HepG2 (cell line): ENCODE measurements at regions not wholly inside any gene's neighbourhood (a gene's known extent, or its start where the extent isn't known, plus 50 kb on each side); places are given as distances from the start of the nearest gene placed in this dataset.

Experiments
- ATAC-seq: fragments of 200-7000 bp; cut with Tn5 transposase; 3 replicates; pipeline ENCODE4 v1.9.1; 2020; ENCODE audit warnings: mild to moderate bottlenecking, moderate library complexity
- BruUV-seq: library from RNA; stranded (reverse); fragments of 400-500 nt; replicated peaks from 2 replicates; lab custom pipeline; 2021; lab: Mats Ljungman, UMichigan
- CTCF ChIA-PET: fragments of 300-600 bp; formaldehyde crosslinking; extraction: SDS; loops from one replicate; lab custom pipeline; 2021; ENCODE audit warnings: low total read pairs, inconsistent platforms, low intra/inter-chr PET ratio; lab: Yijun Ruan, JAX
- POLR2A ChIA-PET: fragments of 350-600 bp; sonication (Branson Sonifier 250); formaldehyde crosslinking; loops from one replicate; lab custom pipeline; 2020; ENCODE audit warnings: antibody characterized with exemption, inconsistent platforms; lab: Yijun Ruan, JAX
- DNase-seq: peaks from one replicate; pipeline ENCODE4 v3.0.0-alpha.2; 2015; ENCODE audit warnings: low spot score
- FAIRE-seq: peaks from 3 replicates; lab custom pipeline; 2011; peaks lifted over from hg19 to GRCh38; lab: Jason Lieb, UNC
- H2AFZ ChIP-seq: one replicate; pipeline ENCODE4 v1.6.1; 2011; ENCODE audit warnings: low read length, inconsistent platforms
- H3K27ac ChIP-seq: fragments of 300-600 bp; 3 replicates; pipeline ENCODE4 v1.8.0; 2011; ENCODE audit warnings: mixed run types, mild to moderate bottlenecking, mixed read lengths, low read length, inconsistent platforms; ENCODE audit not compliant: insufficient read depth; ENCODE audit errors: extremely low read length
- H3K27me3 ChIP-seq, 2 experiments: fragments of 200-600 bp in 1 of 2; 2 replicates in 1 of 2; 3 replicates in 1 of 2; pipeline versions ENCODE4 v1.6.0 to v1.8.0; 2011; ENCODE audit warnings: low read length in 2 of 2, mild to moderate bottlenecking in 2 of 2, moderate library complexity in 2 of 2, inconsistent platforms in 1 of 2; ENCODE audit not compliant: insufficient read depth in 2 of 2, control insufficient read depth in 1 of 2
- H3K36me3 ChIP-seq, 2 experiments: fragments of 200-600 bp in 1 of 2; replicated peaks in 1 of 2; 2 replicates in 1 of 2; 3 replicates in 1 of 2; pipeline versions ENCODE4 v1.5.1 to v1.8.0; 2011; ENCODE audit warnings: low read length in 2 of 2, inconsistent platforms in 1 of 2; ENCODE audit not compliant: insufficient read depth in 2 of 2, control insufficient read depth in 1 of 2
- H3K4me1 ChIP-seq: 2 replicates; pipeline ENCODE4 v1.5.1; 2012; ENCODE audit warnings: low read length, inconsistent platforms; ENCODE audit not compliant: insufficient read depth
- H3K4me2 ChIP-seq: 2 replicates; pipeline ENCODE4 v1.6.0; 2011; ENCODE audit warnings: low read depth, low read length, inconsistent platforms
- H3K4me3 ChIP-seq, 3 experiments: fragments of 200-600 bp in 1 of 3; sonication (generic), shearing (Covaris generic) in 1 of 3; replicated peaks in 1 of 3; 2 replicates each; pipeline ENCODE4 v1.5.1; 2011 to 2016; ENCODE audit warnings: low read length in 3 of 3, inconsistent platforms in 2 of 3, low read depth in 2 of 3, mild to moderate bottlenecking in 2 of 3, control low read depth in 1 of 3, mixed read lengths in 1 of 3; ENCODE audit not compliant: insufficient read depth in 1 of 3
- H3K79me2 ChIP-seq: one replicate; pipeline ENCODE4 v1.6.1; 2011; ENCODE audit warnings: low read length, inconsistent platforms; ENCODE audit not compliant: insufficient read depth
- H3K9ac ChIP-seq: 2 replicates; pipeline ENCODE4 v1.6.0; 2011; ENCODE audit warnings: mild to moderate bottlenecking, low read depth, low read length, inconsistent platforms; ENCODE audit not compliant: insufficient read depth
- H3K9me3 ChIP-seq: 2 replicates; pipeline ENCODE4 v1.5.1; 2012; ENCODE audit warnings: mild to moderate bottlenecking, low read length
- H4K20me1 ChIP-seq: 2 replicates; pipeline ENCODE4 v1.6.0; 2011; ENCODE audit warnings: inconsistent platforms, mild to moderate bottlenecking, low read length, moderate library complexity; ENCODE audit not compliant: insufficient read depth
- HNRNPK ChIP-seq: fragments of 200-400 bp; formaldehyde crosslinking; IDR thresholded peaks from 2 replicates; pipeline ENCODE4 v1.6.1; 2018; ENCODE audit warnings: low read length, low read depth, moderate library complexity, mild to moderate bottlenecking; ENCODE audit not compliant: poor library complexity, severe bottlenecking
- TCF12 ChIP-seq, 2 experiments: fragments of 450-650 bp in 1 of 2; sonication (generic) in 1 of 2; formaldehyde crosslinking in 1 of 2; IDR thresholded peaks; 2 replicates each; pipeline versions ENCODE4 v1.6.1 to v1.8.0; 2017 to 2022; ENCODE audit warnings: antibody characterized with exemption in 1 of 2, mild to moderate bottlenecking in 1 of 2, missing genetic modification reagents in 1 of 2, moderate library complexity in 1 of 2
- ZNF616 ChIP-seq: sonication (generic); formaldehyde crosslinking; IDR thresholded peaks from 2 replicates; pipeline ENCODE4 v1.5.0; 2020; ENCODE audit warnings: low read depth, mild to moderate bottlenecking, missing genetic modification reagents
- WGBS: methylation state at CpG from one replicate; pipeline ENCODE4 v1.1.6; 2017; ENCODE audit warnings: low lambda C conversion rate; 5-methylcytosine and 5-hydroxymethylcytosine counted together
- in situ Hi-C: cut with HindIII; loops from 2 replicates; pipeline ENCODE4 v1.10.0; 2017; ENCODE audit warnings: low pct_unique_long_range_greater_than_20kb; ENCODE audit not compliant: extremely low pct_ligation_motif_present
- intact Hi-C: fragments of 100-400 bp; cut with micrococcal nuclease; formaldehyde crosslinking; loops from one replicate; pipeline ENCODE4 v1.10.0; 2022; ENCODE audit not compliant: unreplicated experiment
- TF ChIP-seq, protein P1 (sequence below): sonication (generic); formaldehyde crosslinking; IDR thresholded peaks from 2 replicates; pipeline ENCODE4 v1.5.1; 2020; ENCODE audit warnings: missing genetic modification reagents, mild to moderate bottlenecking, borderline replicate concordance
- TF ChIP-seq, protein P2 (sequence below): sonication (generic); formaldehyde crosslinking; IDR thresholded peaks from 2 replicates; pipeline ENCODE4 v1.9.0; 2021; ENCODE audit warnings: missing genetic modification reagents, borderline replicate concordance

DNA sequence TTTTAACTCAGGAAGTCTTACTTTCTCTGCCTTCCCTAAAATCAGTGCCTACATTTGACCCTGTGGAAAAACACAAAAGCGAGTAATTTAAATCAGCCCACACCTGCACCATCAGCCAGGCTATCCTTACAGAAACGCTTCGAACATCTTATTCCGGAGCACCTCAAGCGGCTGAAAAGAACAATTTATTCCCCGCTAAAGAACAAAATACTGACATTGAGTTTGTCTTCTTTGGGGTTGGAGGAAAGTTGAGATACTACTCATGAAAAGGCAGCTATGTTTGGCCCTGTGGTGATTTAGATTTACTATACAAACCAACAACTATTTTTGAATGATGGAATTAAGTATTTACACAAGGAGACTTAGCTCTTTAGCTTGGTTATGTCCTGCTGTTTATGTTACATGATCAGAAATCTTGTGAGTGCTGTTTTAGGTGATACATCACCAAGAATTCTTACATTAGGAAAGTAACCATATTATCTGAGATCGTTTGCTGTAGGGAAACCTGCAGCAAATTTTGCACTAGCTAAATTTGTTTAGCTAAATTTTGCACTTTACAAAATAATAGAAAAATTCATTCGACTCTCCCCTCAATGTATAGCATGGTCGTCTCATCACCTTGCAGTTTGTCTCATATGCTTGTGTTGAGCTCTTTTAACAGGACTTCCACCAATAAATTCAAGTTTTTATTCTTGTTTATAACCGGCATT is 158.8 kb upstream of the SIX2 start:
- intact Hi-C loops (no loop called here), in situ Hi-C loops (no loop called here)
- peaks cover 0 to 14% of the 10 kb centered on the region in 2 experiments; a peak in 2 of 5 replicates for H3K27me3 ChIP-seq
- no peaks in the 10 kb centered on the region for H4K20me1 ChIP-seq
- FAIRE-seq, result no peak
- H2AFZ ChIP-seq, result no peak overlapping the region
- ChIA-PET CTCF (no interaction called here), POLR2A (no interaction called here)
- TF ChIP-seq, protein P1, sequence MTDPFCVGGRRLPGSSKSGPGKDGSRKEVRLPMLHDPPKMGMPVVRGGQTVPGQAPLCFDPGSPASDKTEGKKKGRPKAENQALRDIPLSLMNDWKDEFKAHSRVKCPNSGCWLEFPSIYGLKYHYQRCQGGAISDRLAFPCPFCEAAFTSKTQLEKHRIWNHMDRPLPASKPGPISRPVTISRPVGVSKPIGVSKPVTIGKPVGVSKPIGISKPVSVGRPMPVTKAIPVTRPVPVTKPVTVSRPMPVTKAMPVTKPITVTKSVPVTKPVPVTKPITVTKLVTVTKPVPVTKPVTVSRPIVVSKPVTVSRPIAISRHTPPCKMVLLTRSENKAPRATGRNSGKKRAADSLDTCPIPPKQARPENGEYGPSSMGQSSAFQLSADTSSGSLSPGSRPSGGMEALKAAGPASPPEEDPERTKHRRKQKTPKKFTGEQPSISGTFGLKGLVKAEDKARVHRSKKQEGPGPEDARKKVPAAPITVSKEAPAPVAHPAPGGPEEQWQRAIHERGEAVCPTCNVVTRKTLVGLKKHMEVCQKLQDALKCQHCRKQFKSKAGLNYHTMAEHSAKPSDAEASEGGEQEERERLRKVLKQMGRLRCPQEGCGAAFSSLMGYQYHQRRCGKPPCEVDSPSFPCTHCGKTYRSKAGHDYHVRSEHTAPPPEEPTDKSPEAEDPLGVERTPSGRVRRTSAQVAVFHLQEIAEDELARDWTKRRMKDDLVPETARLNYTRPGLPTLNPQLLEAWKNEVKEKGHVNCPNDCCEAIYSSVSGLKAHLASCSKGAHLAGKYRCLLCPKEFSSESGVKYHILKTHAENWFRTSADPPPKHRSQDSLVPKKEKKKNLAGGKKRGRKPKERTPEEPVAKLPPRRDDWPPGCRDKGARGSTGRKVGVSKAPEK, result no peak
- TF ChIP-seq TCF12 (IDR thresholded peaks at IDR 0.05) (no peak), TCF12 (CRISPR knock-in tag; IDR thresholded peaks at IDR 0.05) (no peak), HNRNPK (no peak), ZNF616 (no peak)
- TF ChIP-seq, protein P2, sequence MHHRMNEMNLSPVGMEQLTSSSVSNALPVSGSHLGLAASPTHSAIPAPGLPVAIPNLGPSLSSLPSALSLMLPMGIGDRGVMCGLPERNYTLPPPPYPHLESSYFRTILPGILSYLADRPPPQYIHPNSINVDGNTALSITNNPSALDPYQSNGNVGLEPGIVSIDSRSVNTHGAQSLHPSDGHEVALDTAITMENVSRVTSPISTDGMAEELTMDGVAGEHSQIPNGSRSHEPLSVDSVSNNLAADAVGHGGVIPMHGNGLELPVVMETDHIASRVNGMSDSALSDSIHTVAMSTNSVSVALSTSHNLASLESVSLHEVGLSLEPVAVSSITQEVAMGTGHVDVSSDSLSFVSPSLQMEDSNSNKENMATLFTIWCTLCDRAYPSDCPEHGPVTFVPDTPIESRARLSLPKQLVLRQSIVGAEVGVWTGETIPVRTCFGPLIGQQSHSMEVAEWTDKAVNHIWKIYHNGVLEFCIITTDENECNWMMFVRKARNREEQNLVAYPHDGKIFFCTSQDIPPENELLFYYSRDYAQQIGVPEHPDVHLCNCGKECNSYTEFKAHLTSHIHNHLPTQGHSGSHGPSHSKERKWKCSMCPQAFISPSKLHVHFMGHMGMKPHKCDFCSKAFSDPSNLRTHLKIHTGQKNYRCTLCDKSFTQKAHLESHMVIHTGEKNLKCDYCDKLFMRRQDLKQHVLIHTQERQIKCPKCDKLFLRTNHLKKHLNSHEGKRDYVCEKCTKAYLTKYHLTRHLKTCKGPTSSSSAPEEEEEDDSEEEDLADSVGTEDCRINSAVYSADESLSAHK, result no peak
- no peaks in the 10 kb centered on the region for H3K79me2 ChIP-seq
- H3K4me1 ChIP-seq, result no peaks in the 10 kb centered on the region
- no TSS peak for BruUV-seq
- H3K9me3 ChIP-seq, result no peaks in the 10 kb centered on the region
- H3K9ac ChIP-seq, result no peak overlapping the region
- ATAC-seq, result no peak
- no peak overlapping the region for H3K4me3 ChIP-seq
- H3K27ac ChIP-seq, result no peak overlapping the region
- H3K4me2 ChIP-seq, result no peak overlapping the region
- DNase-seq, result no peak
- 57% methylated on average over 10 of the region's 10 CpGs for WGBS
- H3K36me3 ChIP-seq, result no peaks in the 10 kb centered on the region
